OCI-LY1 (cell line): ENCODE measurements at regions not wholly inside any gene's neighbourhood (a gene's known extent, or its start where the extent isn't known, plus 50 kb on each side); places are given as distances from the start of the nearest gene placed in this dataset.

Source experiments
- H2AFZ ChIP-seq: fragments of 200-600 bp; sonication (generic), shearing (Covaris generic); 2 replicates; pipeline ENCODE4 v1.6.0; 2014; ENCODE audit warnings: antibody characterized with exemption, mild to moderate bottlenecking, low read length
- H3F3A ChIP-seq: fragments of 200-600 bp; sonication (generic), shearing (Covaris generic); 2 replicates; pipeline ENCODE4 v1.6.0; 2014; ENCODE audit warnings: mild to moderate bottlenecking, antibody characterized with exemption, low read length, moderate library complexity; ENCODE audit not compliant: insufficient read depth
- H3K27ac ChIP-seq: fragments of 200-600 bp; sonication (generic); 2 replicates; pipeline ENCODE4 v1.5.1; 2014; ENCODE audit warnings: low read length, mixed run types, mild to moderate bottlenecking, low read depth; ENCODE audit not compliant: poor library complexity, severe bottlenecking
- H3K27me3 ChIP-seq: fragments of 200-600 bp; sonication (generic); 2 replicates; pipeline ENCODE4 v1.6.0; 2014; ENCODE audit warnings: antibody characterized with exemption, mild to moderate bottlenecking, low read length, moderate library complexity; ENCODE audit not compliant: insufficient read depth
- H3K36me3 ChIP-seq: fragments of 200-600 bp; sonication (generic); 2 replicates; pipeline ENCODE4 v1.6.1; 2014; ENCODE audit warnings: mild to moderate bottlenecking, antibody characterized with exemption, low read length, moderate library complexity, mixed read lengths; ENCODE audit not compliant: insufficient read depth
- H3K4me1 ChIP-seq: fragments of 200-600 bp; sonication (generic); 2 replicates; pipeline ENCODE4 v1.5.1; 2014; ENCODE audit warnings: mild to moderate bottlenecking, low read length, moderate library complexity; ENCODE audit not compliant: insufficient read depth, severe bottlenecking
- H3K4me2 ChIP-seq: fragments of 200-600 bp; sonication (generic), shearing (Covaris generic); 2 replicates; pipeline ENCODE4 v1.6.1; 2014; ENCODE audit warnings: low read length
- H3K4me3 ChIP-seq: fragments of 200-600 bp; sonication (generic); 2 replicates; pipeline ENCODE4 v1.5.1; 2014; ENCODE audit warnings: low read length, low read depth, mild to moderate bottlenecking, mixed read lengths; ENCODE audit not compliant: poor library complexity, severe bottlenecking
- H3K79me2 ChIP-seq: fragments of 200-600 bp; shearing (Covaris generic); 2 replicates; pipeline ENCODE4 v1.6.1; 2016; ENCODE audit warnings: mixed run types, low read length, mixed read lengths; ENCODE audit not compliant: insufficient read depth
- H3K9ac ChIP-seq: fragments of 200-600 bp; sonication (generic), shearing (Covaris generic); 2 replicates; pipeline ENCODE4 v1.6.1; 2014; ENCODE audit warnings: mild to moderate bottlenecking, low read length, mixed read lengths
- H3K9me2 ChIP-seq: fragments of 200-600 bp; sonication (generic), shearing (Covaris generic); 2 replicates; pipeline ENCODE4 v1.6.1; 2014; ENCODE audit warnings: low read depth, mild to moderate bottlenecking, low read length, mixed read lengths
- H3K9me3 ChIP-seq: fragments of 200-600 bp; shearing (Covaris generic); 2 replicates; pipeline ENCODE4 v1.6.1; 2014; ENCODE audit warnings: low read length, mixed read lengths
- H4K20me1 ChIP-seq: fragments of 200-600 bp; sonication (generic), shearing (Covaris generic); 2 replicates; pipeline ENCODE4 v1.6.0; 2016; ENCODE audit warnings: mild to moderate bottlenecking, low read length; ENCODE audit not compliant: insufficient read depth
- CTCF ChIP-seq: fragments of 200-600 bp; sonication (generic), shearing (Covaris generic); IDR thresholded peaks from 2 replicates; pipeline ENCODE4 v1.5.1; 2017; ENCODE audit warnings: mild to moderate bottlenecking, antibody characterized with exemption, low read length, moderate library complexity, mixed read lengths
- EZH2 ChIP-seq: fragments of 200-600 bp; sonication (generic), shearing (Covaris generic); IDR thresholded peaks from 2 replicates; pipeline ENCODE4 v1.8.0; 2017; ENCODE audit warnings: borderline replicate concordance, mixed run types, mild to moderate bottlenecking, antibody characterized with exemption, low read length, moderate library complexity, mixed read lengths

- no peaks in the 10 kb centered on the region for H3F3A ChIP-seq
- no peak overlapping the region for H2AFZ ChIP-seq
- peaks cover 10% of the 10 kb centered on the region for H3K4me1 ChIP-seq
- no peak for TF ChIP-seq CTCF
- no peak for TF ChIP-seq EZH2
- no peak overlapping the region for H3K9ac ChIP-seq
- no peaks in the 10 kb centered on the region for H3K79me2 ChIP-seq
- no peaks in the 10 kb centered on the region for H3K9me3 ChIP-seq
- H3K36me3 ChIP-seq, result no peaks in the 10 kb centered on the region
- H4K20me1 ChIP-seq, result no peaks in the 10 kb centered on the region
- H3K9me2 ChIP-seq, result no peaks in the 10 kb centered on the region
- H3K4me2 ChIP-seq, result no peak overlapping the region
- H3K27ac ChIP-seq, result no peak overlapping the region
- no peak overlapping the region for H3K4me3 ChIP-seq
- no peaks in the 10 kb centered on the region for H3K27me3 ChIP-seq
These were observed 101.7 kb upstream of the SPACA1 start for GRCh38 chr6:87945966-87946365.

GRCh38 chr6:87945181-87945580 lies 102.5 kb upstream of the SPACA1 start:
- Histone ChIP-seq H3K4me1 (peaks cover 10% of the 10 kb centered on the region), H3K9me2 (no peaks in the 10 kb centered on the region), H3K36me3 (no peaks in the 10 kb centered on the region), H3K9me3 (no peaks in the 10 kb centered on the region), H3K79me2 (no peaks in the 10 kb centered on the region), H3K4me2 (no peak overlapping the region), H4K20me1 (no peaks in the 10 kb centered on the region), H3K27ac (no peak overlapping the region), H3K4me3 (no peak overlapping the region), H3F3A (no peaks in the 10 kb centered on the region), H3K9ac (no peak overlapping the region), H2AFZ (no peak overlapping the region), H3K27me3 (no peaks in the 10 kb centered on the region)
- TF ChIP-seq CTCF, result no peak
- TF ChIP-seq EZH2, result no peak

GRCh38 chr6:87944541-87944954 lies 103.1 kb upstream of the SPACA1 start:
- TF ChIP-seq EZH2, result no peak
- peak; percentile 54 for TF ChIP-seq CTCF
- Histone ChIP-seq H3K27me3 (no peaks in the 10 kb centered on the region), H3K9ac (no peak overlapping the region; the same call in 1 of the 2 replicates), H3K9me3 (no peaks in the 10 kb centered on the region), H3K4me2 (no peak overlapping the region), H3K36me3 (no peaks in the 10 kb centered on the region), H4K20me1 (no peaks in the 10 kb centered on the region), H3K4me3 (no peak overlapping the region), H3K4me1 (peaks cover 10% of the 10 kb centered on the region), H3K79me2 (no peaks in the 10 kb centered on the region), H2AFZ (no peak overlapping the region), H3K27ac (no peak overlapping the region), H3F3A (no peaks in the 10 kb centered on the region), H3K9me2 (no peaks in the 10 kb centered on the region)
